KMS-11 (cell line): ENCODE measurements at regions not wholly inside any gene's neighbourhood (a gene's known extent, or its start where the extent isn't known, plus 50 kb on each side); places are given as distances from the start of the nearest gene placed in this dataset.

Source experiments
- H2AFZ ChIP-seq: fragments of 200-600 bp; sonication (generic); 2 replicates; pipeline ENCODE4 v1.6.1; 2016; ENCODE audit warnings: antibody characterized with exemption, mixed run types, low read depth
- H3K27ac ChIP-seq: fragments of 200-600 bp; sonication (generic); 2 replicates; pipeline ENCODE4 v1.6.1; 2016; ENCODE audit warnings: mild to moderate bottlenecking, mixed run types
- H3K27me3 ChIP-seq: fragments of 200-600 bp; sonication (generic); 2 replicates; pipeline ENCODE4 v1.6.1; 2017; ENCODE audit warnings: mild to moderate bottlenecking, low read depth, mixed run types, moderate library complexity; ENCODE audit not compliant: insufficient read depth
- H3K36me3 ChIP-seq: fragments of 200-600 bp; sonication (generic); 2 replicates; pipeline ENCODE4 v1.6.1; 2017; ENCODE audit warnings: mild to moderate bottlenecking, mixed run types; ENCODE audit not compliant: insufficient read depth
- H3K4me1 ChIP-seq: fragments of 200-600 bp; sonication (generic); 2 replicates; pipeline ENCODE4 v1.6.1; 2016; ENCODE audit warnings: mild to moderate bottlenecking, low read depth, mixed run types; ENCODE audit not compliant: poor library complexity, severe bottlenecking
- H3K4me2 ChIP-seq: fragments of 200-600 bp; sonication (generic); 2 replicates; pipeline ENCODE4 v1.7.0; 2016; ENCODE audit warnings: mild to moderate bottlenecking, mixed run types
- H3K4me3 ChIP-seq: fragments of 200-600 bp; sonication (generic); IDR thresholded peaks from 2 replicates; pipeline ENCODE4 v1.6.1; 2017; ENCODE audit warnings: low read depth, low read length, mixed read lengths; ENCODE audit not compliant: insufficient read depth
- H3K79me2 ChIP-seq: fragments of 200-600 bp; sonication (generic); 2 replicates; pipeline ENCODE4 v1.6.1; 2016; ENCODE audit warnings: low read depth, mixed run types; ENCODE audit not compliant: insufficient read depth
- H3K9ac ChIP-seq: fragments of 200-600 bp; sonication (generic); 2 replicates; pipeline ENCODE4 v1.6.1; 2016; ENCODE audit warnings: mild to moderate bottlenecking, mixed run types
- H4K20me1 ChIP-seq: fragments of 200-600 bp; sonication (generic); 2 replicates; pipeline ENCODE4 v1.6.1; 2016; ENCODE audit warnings: mild to moderate bottlenecking, mixed run types; ENCODE audit not compliant: insufficient read depth
- CTCF ChIP-seq: fragments of 200-600 bp; sonication (generic); conservative IDR thresholded peaks from 2 replicates; pipeline ENCODE4 v1.6.1; 2017; ENCODE audit warnings: low read depth, mild to moderate bottlenecking, antibody characterized with exemption, low read length, moderate library complexity, mixed read lengths

- H3K4me3 ChIP-seq: no peak overlapping the region
- no peaks in the 10 kb centered on the region for H4K20me1 ChIP-seq
- H2AFZ ChIP-seq: no peak overlapping the region
- H3K9ac ChIP-seq: no peak overlapping the region
- H3K36me3 ChIP-seq: no peaks in the 10 kb centered on the region
- no peak overlapping the region for H3K27ac ChIP-seq
- no peak overlapping the region for H3K4me2 ChIP-seq
- TF ChIP-seq CTCF: no peak
- H3K27me3 ChIP-seq: no peaks in the 10 kb centered on the region
- no peaks in the 10 kb centered on the region for H3K4me1 ChIP-seq
- H3K79me2 ChIP-seq: no peaks in the 10 kb centered on the region
Measured at GRCh38 chr9:1373445-1373844, 323.3 kb downstream of the DMRT2 start.

- no peaks in the 10 kb centered on the region for H3K36me3 ChIP-seq
Measured at GRCh38 chr9:1383899-1384455, 333.8 kb downstream of the DMRT2 start.

GRCh38 chr9:1384816-1385215 is 334.7 kb downstream of the DMRT2 start:
- Histone ChIP-seq H2AFZ (no peak overlapping the region), H3K4me1 (no peaks in the 10 kb centered on the region), H3K27me3 (no peaks in the 10 kb centered on the region), H4K20me1 (no peaks in the 10 kb centered on the region), H3K36me3 (no peaks in the 10 kb centered on the region), H3K9ac (no peak overlapping the region), H3K4me2 (no peak overlapping the region), H3K27ac (no peak overlapping the region), H3K4me3 (no peak overlapping the region), H3K79me2 (no peaks in the 10 kb centered on the region)
- TF ChIP-seq CTCF: no peak

More at GRCh38 chr9:1383899-1384455, 333.8 kb downstream of the DMRT2 start:
- Histone ChIP-seq H3K27ac (no peak overlapping the region), H3K27me3 (no peaks in the 10 kb centered on the region), H4K20me1 (no peaks in the 10 kb centered on the region), H3K79me2 (no peaks in the 10 kb centered on the region), H3K9ac (no peak overlapping the region), H3K4me2 (no peak overlapping the region), H3K4me1 (no peaks in the 10 kb centered on the region), H3K4me3 (no peak overlapping the region), H2AFZ (no peak overlapping the region)
- TF ChIP-seq CTCF: no peak

GRCh38 chr9:1386420-1386819 is 336.3 kb downstream of the DMRT2 start:
- Histone ChIP-seq H3K27ac (no peak overlapping the region), H3K4me3 (no peak overlapping the region), H4K20me1 (no peaks in the 10 kb centered on the region), H3K9ac (no peak overlapping the region), H2AFZ (no peak overlapping the region), H3K27me3 (no peaks in the 10 kb centered on the region), H3K4me1 (no peaks in the 10 kb centered on the region), H3K4me2 (no peak overlapping the region), H3K36me3 (no peaks in the 10 kb centered on the region), H3K79me2 (no peaks in the 10 kb centered on the region)
- TF ChIP-seq CTCF: no peak

- Histone ChIP-seq H3K79me2 (no peaks in the 10 kb centered on the region), H3K27me3 (no peaks in the 10 kb centered on the region), H4K20me1 (no peaks in the 10 kb centered on the region), H3K4me2 (no peak overlapping the region), H3K9ac (no peak overlapping the region), H2AFZ (no peak overlapping the region), H3K36me3 (no peaks in the 10 kb centered on the region), H3K27ac (no peak overlapping the region), H3K4me3 (no peak overlapping the region), H3K4me1 (no peaks in the 10 kb centered on the region)
- no peak for TF ChIP-seq CTCF
Measured at GRCh38 chr9:1388216-1388615, 338.1 kb downstream of the DMRT2 start.
